ENCODE measurements at regions not wholly inside any gene's neighbourhood (a gene's known extent, or its start where the extent isn't known, plus 50 kb on each side); places are given as distances from the start of the nearest gene placed in this dataset.

DNA sequence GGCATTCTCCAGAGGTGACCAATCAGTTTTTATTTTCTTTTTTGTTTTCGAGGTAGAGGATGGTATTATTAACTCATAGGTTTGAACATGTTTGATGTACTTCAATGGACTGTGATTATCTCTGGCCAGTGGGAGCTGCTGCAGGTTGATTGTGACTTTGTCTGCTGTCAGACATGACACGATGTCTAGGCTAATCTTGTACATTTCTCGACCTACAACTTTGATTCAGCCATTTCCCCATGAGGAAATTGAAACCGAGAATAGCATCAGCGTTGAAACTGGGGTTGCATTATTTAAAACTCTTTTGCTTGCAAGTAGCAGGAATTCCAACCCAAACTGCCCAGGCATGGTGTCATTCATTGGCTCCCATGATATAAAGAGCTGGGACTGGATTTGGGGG, 218.9 kb downstream of the CDH26 start:
- no peaks in the 10 kb centered on the region for H3K36me3 ChIP-seq (ENCODE audit: insufficient read depth, low read length)
- no peak overlapping the region for H3K27ac ChIP-seq (ENCODE audit: low read depth, low read length, poor library complexity, severe bottlenecking)
- no peak overlapping the region for H2AFZ ChIP-seq (ENCODE audit: low read length)
- H3K79me2 ChIP-seq (ENCODE audit: insufficient read depth, low read depth, low read length): no peaks in the 10 kb centered on the region
- TF ChIP-seq, protein P1, sequence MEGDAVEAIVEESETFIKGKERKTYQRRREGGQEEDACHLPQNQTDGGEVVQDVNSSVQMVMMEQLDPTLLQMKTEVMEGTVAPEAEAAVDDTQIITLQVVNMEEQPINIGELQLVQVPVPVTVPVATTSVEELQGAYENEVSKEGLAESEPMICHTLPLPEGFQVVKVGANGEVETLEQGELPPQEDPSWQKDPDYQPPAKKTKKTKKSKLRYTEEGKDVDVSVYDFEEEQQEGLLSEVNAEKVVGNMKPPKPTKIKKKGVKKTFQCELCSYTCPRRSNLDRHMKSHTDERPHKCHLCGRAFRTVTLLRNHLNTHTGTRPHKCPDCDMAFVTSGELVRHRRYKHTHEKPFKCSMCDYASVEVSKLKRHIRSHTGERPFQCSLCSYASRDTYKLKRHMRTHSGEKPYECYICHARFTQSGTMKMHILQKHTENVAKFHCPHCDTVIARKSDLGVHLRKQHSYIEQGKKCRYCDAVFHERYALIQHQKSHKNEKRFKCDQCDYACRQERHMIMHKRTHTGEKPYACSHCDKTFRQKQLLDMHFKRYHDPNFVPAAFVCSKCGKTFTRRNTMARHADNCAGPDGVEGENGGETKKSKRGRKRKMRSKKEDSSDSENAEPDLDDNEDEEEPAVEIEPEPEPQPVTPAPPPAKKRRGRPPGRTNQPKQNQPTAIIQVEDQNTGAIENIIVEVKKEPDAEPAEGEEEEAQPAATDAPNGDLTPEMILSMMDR (conservative IDR thresholded peaks at IDR 0.05; ENCODE audit: low read length): no peak
- TF ChIP-seq EZH2phosphoT487 (IDR thresholded peaks at IDR 0.05; ENCODE audit: borderline replicate concordance, low read depth, low read length): no peak
- no peaks in the 10 kb centered on the region for H3K9me2 ChIP-seq (ENCODE audit: insufficient read depth, low read length)
- H3K9me3 ChIP-seq (ENCODE audit: low read length): no peaks in the 10 kb centered on the region
- no peaks in the 10 kb centered on the region for H4K20me1 ChIP-seq (ENCODE audit: insufficient read depth, low read length)
- intact Hi-C loops (cut with micrococcal nuclease; ENCODE audit: unreplicated experiment): no loop called here
- BruUV-seq (replicated peaks): no TSS peak
- H3K4me1 ChIP-seq (ENCODE audit: insufficient read depth, low read length, poor library complexity, severe bottlenecking): no peaks in the 10 kb centered on the region
- no peak overlapping the region for H3K4me3 ChIP-seq (ENCODE audit: low read depth, low read length, poor library complexity, severe bottlenecking)
- CTCF ChIA-PET (ENCODE audit: unreplicated experiment): no interaction called here
- H3K4me2 ChIP-seq (ENCODE audit: low read length): no peak overlapping the region
- POLR2A ChIA-PET: interaction anchor here (0.8 kb wide), 1 partner anchor 19 kb away, joined by 3 read pairs; no protein-coding TSS in a partner anchor
- DNase-seq (ENCODE audit: low spot score): no peak

DNA sequence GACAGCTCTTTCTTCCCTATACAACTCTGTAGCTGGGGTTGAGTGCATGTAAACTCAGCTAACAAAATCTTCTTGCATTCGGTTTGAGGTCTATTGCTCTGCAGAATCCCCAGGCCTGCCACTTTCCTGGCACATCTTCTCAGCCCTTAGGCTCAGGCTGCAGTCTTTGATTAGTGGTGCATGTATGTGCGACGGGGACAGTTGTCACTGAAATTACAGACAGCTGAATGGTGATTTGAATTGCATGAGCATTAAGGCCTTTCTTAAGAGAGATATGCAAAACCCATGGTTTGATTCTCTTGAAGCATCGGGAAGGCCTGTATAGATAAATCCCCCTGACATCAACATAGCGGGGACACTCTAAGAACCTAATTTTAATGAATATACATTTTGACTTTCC, 222.8 kb downstream of the CDH26 start:
- no peaks in the 10 kb centered on the region for H3K9me3 ChIP-seq (ENCODE audit: low read length)
- no peaks in the 10 kb centered on the region for H3K9me2 ChIP-seq (ENCODE audit: insufficient read depth, low read length)
- no TSS peak for BruUV-seq (replicated peaks)
- intact Hi-C loops (cut with micrococcal nuclease; ENCODE audit: unreplicated experiment): no loop called here
- H3K36me3 ChIP-seq (ENCODE audit: insufficient read depth, low read length): no peaks in the 10 kb centered on the region
- no peaks in the 10 kb centered on the region for H4K20me1 ChIP-seq (ENCODE audit: insufficient read depth, low read length)
- H3K27ac ChIP-seq (ENCODE audit: low read depth, low read length, poor library complexity, severe bottlenecking): no peak overlapping the region
- H3K4me1 ChIP-seq (ENCODE audit: insufficient read depth, low read length, poor library complexity, severe bottlenecking): no peaks in the 10 kb centered on the region
- H3K4me3 ChIP-seq (ENCODE audit: low read depth, low read length, poor library complexity, severe bottlenecking): no peak overlapping the region
- DNase-seq (ENCODE audit: low spot score): no peak
- H3K4me2 ChIP-seq (ENCODE audit: low read length): no peak overlapping the region
- H2AFZ ChIP-seq (ENCODE audit: low read length): no peak overlapping the region
- POLR2A ChIA-PET: no interaction called here
- CTCF ChIA-PET (ENCODE audit: unreplicated experiment): no interaction called here
- no peaks in the 10 kb centered on the region for H3K79me2 ChIP-seq (ENCODE audit: insufficient read depth, low read depth, low read length)
- TF ChIP-seq, protein P1 (conservative IDR thresholded peaks at IDR 0.05; ENCODE audit: low read length): no peak
- TF ChIP-seq EZH2phosphoT487 (IDR thresholded peaks at IDR 0.05; ENCODE audit: borderline replicate concordance, low read depth, low read length): no peak

DNA sequence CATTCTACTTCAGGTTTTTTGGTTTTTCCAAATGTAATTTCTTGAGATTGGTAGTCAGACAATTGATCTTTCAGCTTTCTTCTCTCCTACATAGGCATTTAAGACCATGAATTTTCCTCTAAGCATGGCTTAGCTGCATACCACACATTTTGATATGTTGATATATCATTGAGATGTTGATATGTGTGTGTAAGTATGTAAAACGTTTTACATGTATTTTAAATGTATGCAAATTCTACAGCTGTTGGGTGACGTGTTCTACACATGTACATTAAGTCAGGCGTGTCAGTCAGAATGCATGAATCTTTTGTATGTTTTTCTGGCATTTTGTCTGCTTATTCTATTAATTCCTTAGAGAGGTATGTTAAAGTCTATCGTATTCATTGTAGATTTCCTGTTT, 228.2 kb downstream of the CDH26 start:
- TF ChIP-seq, protein P1 (conservative IDR thresholded peaks at IDR 0.05; ENCODE audit: low read length): no peak
- no peak for TF ChIP-seq EZH2phosphoT487 (IDR thresholded peaks at IDR 0.05; ENCODE audit: borderline replicate concordance, low read depth, low read length)
- no peaks in the 10 kb centered on the region for H4K20me1 ChIP-seq (ENCODE audit: insufficient read depth, low read length)
- CTCF ChIA-PET (ENCODE audit: unreplicated experiment): no interaction called here
- no peak for DNase-seq (ENCODE audit: low spot score)
- H2AFZ ChIP-seq (ENCODE audit: low read length): no peak overlapping the region
- no peaks in the 10 kb centered on the region for H3K79me2 ChIP-seq (ENCODE audit: insufficient read depth, low read depth, low read length)
- H3K9me2 ChIP-seq (ENCODE audit: insufficient read depth, low read length): no peaks in the 10 kb centered on the region
- intact Hi-C loops (cut with micrococcal nuclease; ENCODE audit: unreplicated experiment): no loop called here
- no peaks in the 10 kb centered on the region for H3K4me1 ChIP-seq (ENCODE audit: insufficient read depth, low read length, poor library complexity, severe bottlenecking)
- no peak overlapping the region for H3K4me3 ChIP-seq (ENCODE audit: low read depth, low read length, poor library complexity, severe bottlenecking)
- no peak overlapping the region for H3K27ac ChIP-seq (ENCODE audit: low read depth, low read length, poor library complexity, severe bottlenecking)
- BruUV-seq (replicated peaks): no TSS peak
- POLR2A ChIA-PET: no interaction called here
- H3K9me3 ChIP-seq (ENCODE audit: low read length): no peaks in the 10 kb centered on the region
- H3K4me2 ChIP-seq (ENCODE audit: low read length): no peak overlapping the region
- H3K36me3 ChIP-seq (ENCODE audit: insufficient read depth, low read length): no peaks in the 10 kb centered on the region

Measured in OCI-LY7 (cell line).